ENCODE measurements at regions not wholly inside any gene's neighbourhood (a gene's known extent, or its start where the extent isn't known, plus 50 kb on each side); places are given as distances from the start of the nearest gene placed in this dataset.

GRCh38 chrX:39725928-39726619 is 371.7 kb downstream of the BCOR start:
- no peak overlapping the region for H3K27ac ChIP-seq (ENCODE audit: low read length)
- no peak overlapping the region for H3K9ac ChIP-seq (ENCODE audit: low read length)
- no peaks in the 10 kb centered on the region for H3K27me3 ChIP-seq (ENCODE audit: insufficient read depth, low read depth, low read length)
- H3F3A ChIP-seq (ENCODE audit: insufficient read depth, low read length, poor library complexity, severe bottlenecking), result no peaks in the 10 kb centered on the region
- no peak overlapping the region for H3K4me2 ChIP-seq (ENCODE audit: low read length)
- H2AFZ ChIP-seq (ENCODE audit: low read depth, low read length), result no peak overlapping the region
- no peaks in the 10 kb centered on the region for H3K9me3 ChIP-seq (ENCODE audit: low read length)
- no peaks in the 10 kb centered on the region for H3K36me3 ChIP-seq (ENCODE audit: insufficient read depth, low read length)
- TF ChIP-seq SMC3 (conservative IDR thresholded peaks at IDR 0.05; ENCODE audit: poor library complexity) (no peak), CTCF (IDR thresholded peaks at IDR 0.05; ENCODE audit: poor library complexity, severe bottlenecking) (no peak), MXI1 (conservative IDR thresholded peaks at IDR 0.05; ENCODE audit: poor library complexity, severe bottlenecking) (no peak), TAF1 (IDR thresholded peaks at IDR 0.05; ENCODE audit: low read depth) (no peak), RAD21 (conservative IDR thresholded peaks at IDR 0.05) (no peak), EP300 (conservative IDR thresholded peaks at IDR 0.05; ENCODE audit: poor library complexity, severe bottlenecking) (no peak), EZH2 (IDR thresholded peaks at IDR 0.05; ENCODE audit: borderline replicate concordance, insufficient read depth, low read length, poor library complexity, severe bottlenecking) (no peak), POLR2AphosphoS5 (IDR thresholded peaks at IDR 0.05) (no peak)
- TF ChIP-seq, protein P1, sequence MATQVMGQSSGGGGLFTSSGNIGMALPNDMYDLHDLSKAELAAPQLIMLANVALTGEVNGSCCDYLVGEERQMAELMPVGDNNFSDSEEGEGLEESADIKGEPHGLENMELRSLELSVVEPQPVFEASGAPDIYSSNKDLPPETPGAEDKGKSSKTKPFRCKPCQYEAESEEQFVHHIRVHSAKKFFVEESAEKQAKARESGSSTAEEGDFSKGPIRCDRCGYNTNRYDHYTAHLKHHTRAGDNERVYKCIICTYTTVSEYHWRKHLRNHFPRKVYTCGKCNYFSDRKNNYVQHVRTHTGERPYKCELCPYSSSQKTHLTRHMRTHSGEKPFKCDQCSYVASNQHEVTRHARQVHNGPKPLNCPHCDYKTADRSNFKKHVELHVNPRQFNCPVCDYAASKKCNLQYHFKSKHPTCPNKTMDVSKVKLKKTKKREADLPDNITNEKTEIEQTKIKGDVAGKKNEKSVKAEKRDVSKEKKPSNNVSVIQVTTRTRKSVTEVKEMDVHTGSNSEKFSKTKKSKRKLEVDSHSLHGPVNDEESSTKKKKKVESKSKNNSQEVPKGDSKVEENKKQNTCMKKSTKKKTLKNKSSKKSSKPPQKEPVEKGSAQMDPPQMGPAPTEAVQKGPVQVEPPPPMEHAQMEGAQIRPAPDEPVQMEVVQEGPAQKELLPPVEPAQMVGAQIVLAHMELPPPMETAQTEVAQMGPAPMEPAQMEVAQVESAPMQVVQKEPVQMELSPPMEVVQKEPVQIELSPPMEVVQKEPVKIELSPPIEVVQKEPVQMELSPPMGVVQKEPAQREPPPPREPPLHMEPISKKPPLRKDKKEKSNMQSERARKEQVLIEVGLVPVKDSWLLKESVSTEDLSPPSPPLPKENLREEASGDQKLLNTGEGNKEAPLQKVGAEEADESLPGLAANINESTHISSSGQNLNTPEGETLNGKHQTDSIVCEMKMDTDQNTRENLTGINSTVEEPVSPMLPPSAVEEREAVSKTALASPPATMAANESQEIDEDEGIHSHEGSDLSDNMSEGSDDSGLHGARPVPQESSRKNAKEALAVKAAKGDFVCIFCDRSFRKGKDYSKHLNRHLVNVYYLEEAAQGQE (IDR thresholded peaks at IDR 0.05; ENCODE audit: borderline replicate concordance), result no peak
- H3K9me2 ChIP-seq (ENCODE audit: insufficient read depth, low read length), result no peaks in the 10 kb centered on the region
- H3K4me3 ChIP-seq (ENCODE audit: low read length), result no peak overlapping the region
- H4K20me1 ChIP-seq (ENCODE audit: insufficient read depth), result no peaks in the 10 kb centered on the region
- no peaks in the 10 kb centered on the region for H3K79me2 ChIP-seq (replicated peaks; ENCODE audit: insufficient read depth, low read length)

DNA sequence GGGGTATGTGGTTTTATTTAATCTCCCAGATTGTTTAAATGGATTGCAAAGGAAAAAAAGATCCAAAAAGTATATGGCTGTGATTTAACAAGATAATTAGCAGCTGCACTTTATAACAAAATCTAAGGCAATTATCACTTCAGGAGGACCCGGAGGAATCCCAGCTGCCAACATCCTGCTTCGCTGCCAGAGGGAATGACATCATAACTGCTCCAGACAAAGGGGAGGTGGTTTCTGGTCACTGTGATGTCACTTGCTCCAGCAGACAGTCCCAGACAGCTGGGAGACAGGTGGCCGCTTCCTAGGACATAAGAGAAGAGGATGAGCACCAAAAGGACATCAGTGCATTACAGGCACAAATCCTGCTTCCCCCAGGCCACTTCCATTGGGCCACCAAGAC is 371.0 kb downstream of the BCOR start:
- H3K4me2 ChIP-seq (ENCODE audit: low read length), result no peak overlapping the region
- H3K27ac ChIP-seq (ENCODE audit: low read length), result no peak overlapping the region
- no peak overlapping the region for H3K4me3 ChIP-seq (ENCODE audit: low read length)
- no peaks in the 10 kb centered on the region for H3K79me2 ChIP-seq (replicated peaks; ENCODE audit: insufficient read depth, low read length)
- TF ChIP-seq TAF1 (IDR thresholded peaks at IDR 0.05; ENCODE audit: low read depth) (no peak), EP300 (conservative IDR thresholded peaks at IDR 0.05; ENCODE audit: poor library complexity, severe bottlenecking) (no peak), EZH2 (IDR thresholded peaks at IDR 0.05; ENCODE audit: borderline replicate concordance, insufficient read depth, low read length, poor library complexity, severe bottlenecking) (no peak), SMC3 (conservative IDR thresholded peaks at IDR 0.05; ENCODE audit: poor library complexity) (no peak), POLR2AphosphoS5 (IDR thresholded peaks at IDR 0.05) (no peak)
- TF ChIP-seq, protein P1 (IDR thresholded peaks at IDR 0.05; ENCODE audit: borderline replicate concordance), result no peak
- H2AFZ ChIP-seq (ENCODE audit: low read depth, low read length), result no peak overlapping the region
- H3K27me3 ChIP-seq (ENCODE audit: insufficient read depth, low read depth, low read length), result no peaks in the 10 kb centered on the region
- no peak overlapping the region for H3K9ac ChIP-seq (ENCODE audit: low read length)
- H3K9me2 ChIP-seq (ENCODE audit: insufficient read depth, low read length), result no peaks in the 10 kb centered on the region
- H4K20me1 ChIP-seq (ENCODE audit: insufficient read depth), result no peaks in the 10 kb centered on the region
- H3K9me3 ChIP-seq (ENCODE audit: low read length), result no peaks in the 10 kb centered on the region
- no peaks in the 10 kb centered on the region for H3F3A ChIP-seq (ENCODE audit: insufficient read depth, low read length, poor library complexity, severe bottlenecking)
- no peaks in the 10 kb centered on the region for H3K36me3 ChIP-seq (ENCODE audit: insufficient read depth, low read length)
